ENCODE measurements at regions not wholly inside any gene's neighbourhood (a gene's known extent, or its start where the extent isn't known, plus 50 kb on each side); places are given as distances from the start of the nearest gene placed in this dataset.

DNA sequence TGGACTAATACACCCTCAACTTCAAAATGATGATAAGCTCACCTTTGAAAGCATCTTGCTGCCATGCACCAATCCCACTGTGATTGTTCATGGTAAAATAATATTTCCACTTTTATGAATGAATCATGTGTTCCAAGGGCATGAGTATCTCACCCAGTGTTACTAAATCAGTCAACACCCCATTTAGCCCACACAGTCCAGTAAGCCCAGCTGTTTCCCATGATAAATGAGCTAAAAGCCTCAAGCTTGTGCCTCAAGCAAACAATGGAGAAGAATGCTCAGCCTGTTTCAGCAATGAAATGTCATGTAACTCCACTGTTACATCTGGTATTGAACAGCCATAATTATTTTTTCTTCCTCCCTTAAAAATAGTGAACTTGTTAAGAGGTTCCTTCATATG is 442.5 kb downstream of the XPNPEP1 start:
- TF ChIP-seq SIN3A (IDR thresholded peaks at IDR 0.05; ENCODE audit: borderline replicate concordance, insufficient read depth, low read depth, low read length) = no peak
- no peaks in the 10 kb centered on the region for H3K4me1 ChIP-seq (ENCODE audit: control insufficient read depth, insufficient read depth, low read length)
- no peak for DNase-seq (ENCODE audit: low read depth, low spot score)
- no peaks in the 10 kb centered on the region for H3K36me3 ChIP-seq (ENCODE audit: control insufficient read depth, insufficient read depth, low read length)
- no peak overlapping the region for H3K4me3 ChIP-seq (ENCODE audit: low read depth in 2 of 2, low read length in 2 of 2)
- 0 out of 2 replicates have a peak, but pooled peaks cover 3% of the 10 kb centered on the region for H3K9me3 ChIP-seq (ENCODE audit: control insufficient read depth, insufficient read depth, low read depth, low read length)
- H3K27me3 ChIP-seq (ENCODE audit: control insufficient read depth, insufficient read depth, low read length) = no peaks in the 10 kb centered on the region
- POLR2A ChIA-PET = no interaction called here
- BruUV-seq (replicated peaks) = no TSS peak
- CTCF ChIA-PET = no interaction called here
- no peak for ATAC-seq
- H3K27ac ChIP-seq (ENCODE audit: low read length) = no peak overlapping the region
- in situ Hi-C loops (cut with HindIII; ENCODE audit: low pct_unique_long_range_greater_than_20kb, low sequenced_read_pairs) = no loop called here
- intact Hi-C loops (cut with micrococcal nuclease; ENCODE audit: unreplicated experiment) = no loop called here

DNA sequence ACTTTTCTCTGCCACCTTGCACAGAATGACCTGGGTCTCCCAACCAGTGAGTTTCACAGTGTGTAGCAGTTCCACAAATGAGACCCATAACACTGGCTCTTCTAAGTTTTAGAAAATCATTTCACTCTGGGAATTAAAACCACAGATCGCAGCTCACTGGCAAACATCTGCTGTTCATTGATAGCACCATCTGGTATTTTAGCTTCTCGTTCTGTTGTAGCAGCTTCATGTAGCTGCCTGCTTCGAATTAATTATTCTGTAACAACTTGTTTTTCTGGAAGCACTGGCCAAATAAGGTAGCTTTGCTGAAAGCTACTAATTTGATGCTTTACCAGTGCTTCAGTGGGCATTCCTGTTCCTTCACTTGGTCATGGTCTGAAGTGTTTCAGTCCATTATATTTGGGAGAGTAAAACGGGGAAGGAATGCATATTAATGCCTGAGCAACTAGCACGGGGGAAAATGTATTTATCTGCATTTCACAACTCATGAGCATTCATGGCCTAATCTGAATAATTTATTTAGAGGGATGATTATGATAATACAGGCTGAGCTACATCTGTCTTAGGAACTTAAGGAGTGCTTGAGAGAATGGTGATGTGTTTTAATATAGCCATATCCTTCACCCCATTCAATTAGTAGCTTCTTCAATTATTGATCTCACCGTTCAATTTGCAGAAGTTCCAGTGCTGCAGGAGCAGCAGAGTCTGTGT is 447.4 kb downstream of the XPNPEP1 start:
- Histone ChIP-seq H3K4me1 (ENCODE audit: control insufficient read depth, insufficient read depth, low read length) (no peaks in the 10 kb centered on the region), H3K4me3 (ENCODE audit: low read depth in 2 of 2, low read length in 2 of 2) (no peak overlapping the region), H3K36me3 (ENCODE audit: control insufficient read depth, insufficient read depth, low read length) (no peaks in the 10 kb centered on the region), H3K27me3 (ENCODE audit: control insufficient read depth, insufficient read depth, low read length) (no peaks in the 10 kb centered on the region), H3K27ac (ENCODE audit: low read length) (no peak overlapping the region), H3K9me3 (ENCODE audit: control insufficient read depth, insufficient read depth, low read depth, low read length) (no peaks in the 10 kb centered on the region)
- ATAC-seq (no peak), DNase-seq (ENCODE audit: low read depth, low spot score) (no peak)
- TF ChIP-seq REST (IDR thresholded peaks at IDR 0.05; ENCODE audit: insufficient read depth in 1 of 2, low read depth in 2 of 2, low read length in 1 of 2) = no peak
- TF ChIP-seq TCF7L2 (IDR thresholded peaks at IDR 0.05; ENCODE audit: low read depth, low read length) = no peak
- TF ChIP-seq, protein P1, sequence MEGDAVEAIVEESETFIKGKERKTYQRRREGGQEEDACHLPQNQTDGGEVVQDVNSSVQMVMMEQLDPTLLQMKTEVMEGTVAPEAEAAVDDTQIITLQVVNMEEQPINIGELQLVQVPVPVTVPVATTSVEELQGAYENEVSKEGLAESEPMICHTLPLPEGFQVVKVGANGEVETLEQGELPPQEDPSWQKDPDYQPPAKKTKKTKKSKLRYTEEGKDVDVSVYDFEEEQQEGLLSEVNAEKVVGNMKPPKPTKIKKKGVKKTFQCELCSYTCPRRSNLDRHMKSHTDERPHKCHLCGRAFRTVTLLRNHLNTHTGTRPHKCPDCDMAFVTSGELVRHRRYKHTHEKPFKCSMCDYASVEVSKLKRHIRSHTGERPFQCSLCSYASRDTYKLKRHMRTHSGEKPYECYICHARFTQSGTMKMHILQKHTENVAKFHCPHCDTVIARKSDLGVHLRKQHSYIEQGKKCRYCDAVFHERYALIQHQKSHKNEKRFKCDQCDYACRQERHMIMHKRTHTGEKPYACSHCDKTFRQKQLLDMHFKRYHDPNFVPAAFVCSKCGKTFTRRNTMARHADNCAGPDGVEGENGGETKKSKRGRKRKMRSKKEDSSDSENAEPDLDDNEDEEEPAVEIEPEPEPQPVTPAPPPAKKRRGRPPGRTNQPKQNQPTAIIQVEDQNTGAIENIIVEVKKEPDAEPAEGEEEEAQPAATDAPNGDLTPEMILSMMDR (IDR thresholded peaks at IDR 0.05) = no peak
- no peak for TF ChIP-seq SIN3A (IDR thresholded peaks at IDR 0.05; ENCODE audit: borderline replicate concordance, insufficient read depth, low read depth, low read length)
- no peak for TF ChIP-seq POLR2AphosphoS5 (IDR thresholded peaks at IDR 0.05; ENCODE audit: low read depth, low read length)
- ChIA-PET CTCF (no interaction called here), POLR2A (no interaction called here)
- intact Hi-C loops (cut with micrococcal nuclease; ENCODE audit: unreplicated experiment) = no loop called here
- in situ Hi-C loops (cut with HindIII; ENCODE audit: low pct_unique_long_range_greater_than_20kb, low sequenced_read_pairs) = no loop called here
- no TSS peak for BruUV-seq (replicated peaks)

DNA sequence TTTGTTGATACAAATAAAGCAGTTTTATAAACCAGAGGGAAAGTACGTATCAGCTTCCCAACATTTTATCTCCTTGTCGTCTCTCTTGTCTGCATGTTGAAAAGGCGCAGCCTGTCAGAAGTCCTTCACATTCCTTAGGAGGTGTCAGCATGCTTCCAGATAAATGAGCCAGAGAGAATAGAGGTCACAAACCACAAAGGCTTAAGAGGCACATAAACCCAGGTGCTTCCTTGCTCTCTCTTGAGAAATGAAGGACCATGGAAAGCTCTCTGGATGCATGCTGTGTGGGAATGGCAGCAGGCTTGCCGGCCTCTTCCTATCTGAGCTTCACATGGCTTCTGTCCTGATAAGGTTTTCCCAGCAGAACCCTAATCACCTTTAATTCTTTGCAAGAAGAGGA is 448.5 kb downstream of the XPNPEP1 start:
- no TSS peak for BruUV-seq (replicated peaks)
- Histone ChIP-seq H3K27me3 (ENCODE audit: control insufficient read depth, insufficient read depth, low read length) (no peaks in the 10 kb centered on the region), H3K36me3 (ENCODE audit: control insufficient read depth, insufficient read depth, low read length) (no peaks in the 10 kb centered on the region), H3K9me3 (ENCODE audit: control insufficient read depth, insufficient read depth, low read depth, low read length) (no peaks in the 10 kb centered on the region), H3K27ac (ENCODE audit: low read length) (no peak overlapping the region), H3K4me1 (ENCODE audit: control insufficient read depth, insufficient read depth, low read length) (no peaks in the 10 kb centered on the region), H3K4me3 (ENCODE audit: low read depth in 2 of 2, low read length in 2 of 2) (no peak overlapping the region)
- in situ Hi-C loops (cut with HindIII; ENCODE audit: low pct_unique_long_range_greater_than_20kb, low sequenced_read_pairs) = no loop called here
- POLR2A ChIA-PET = no interaction called here
- ATAC-seq = no peak
- no peak for DNase-seq (ENCODE audit: low read depth, low spot score)
- TF ChIP-seq TCF7L2 (IDR thresholded peaks at IDR 0.05; ENCODE audit: low read depth, low read length) = no peak
- TF ChIP-seq SIN3A (IDR thresholded peaks at IDR 0.05; ENCODE audit: borderline replicate concordance, insufficient read depth, low read depth, low read length) = no peak
- no peak for TF ChIP-seq REST (IDR thresholded peaks at IDR 0.05; ENCODE audit: insufficient read depth in 1 of 2, low read depth in 2 of 2, low read length in 1 of 2)
- no peak for TF ChIP-seq POLR2AphosphoS5 (IDR thresholded peaks at IDR 0.05; ENCODE audit: low read depth, low read length)
- TF ChIP-seq, protein P1 (IDR thresholded peaks at IDR 0.05) = no peak
- CTCF ChIA-PET = no interaction called here
- intact Hi-C loops (cut with micrococcal nuclease; ENCODE audit: unreplicated experiment) = no loop called here

Measured in Panc1 (cell line).